ENCODE measurements at regions not wholly inside any gene's neighbourhood (a gene's known extent, or its start where the extent isn't known, plus 50 kb on each side); places are given as distances from the start of the nearest gene placed in this dataset.
"Not testable (repeated sequence)": the region's sequence is repeated elsewhere in the genome, so short reads cannot be mapped to it uniquely, and the experiment has no call there.

GRCh38 chr7:86152926-86153325 is 490.8 kb upstream of the GRM3 start:
- no peak overlapping the region for H3K27ac Mint-ChIP-seq
- intact Hi-C loops (cut with micrococcal nuclease) = no loop called here
- no peaks in the 10 kb centered on the region for H3K4me1 Mint-ChIP-seq (ENCODE audit: low read depth)
- no peak overlapping the region for H3K4me3 Mint-ChIP-seq
- H3K27me3 Mint-ChIP-seq (ENCODE audit: insufficient read depth) = no peaks in the 10 kb centered on the region
- DNase-seq (ENCODE audit: low spot score) = no peak
- H3K36me3 Mint-ChIP-seq (ENCODE audit: low read depth) = no peaks in the 10 kb centered on the region
- H3K9me3 Mint-ChIP-seq = peaks cover 2% of the 10 kb centered on the region

GRCh38 chr7:86149024-86149665 is 494.6 kb upstream of the GRM3 start:
- H3K9me3 Mint-ChIP-seq = peaks cover 3% of the 10 kb centered on the region
- intact Hi-C loops (cut with micrococcal nuclease) = no loop called here
- no peak overlapping the region for H3K27ac Mint-ChIP-seq
- no peaks in the 10 kb centered on the region for H3K36me3 Mint-ChIP-seq (ENCODE audit: low read depth)
- no peak overlapping the region for H3K4me3 Mint-ChIP-seq
- H3K4me1 Mint-ChIP-seq (ENCODE audit: low read depth) = no peaks in the 10 kb centered on the region
- DNase-seq (ENCODE audit: low spot score) = no peak
- H3K27me3 Mint-ChIP-seq (ENCODE audit: insufficient read depth) = no peaks in the 10 kb centered on the region

GRCh38 chr7:86148501-86148900 is 495.2 kb upstream of the GRM3 start:
- no peaks in the 10 kb centered on the region for H3K4me1 Mint-ChIP-seq (ENCODE audit: low read depth)
- no peak overlapping the region for H3K27ac Mint-ChIP-seq
- H3K27me3 Mint-ChIP-seq (ENCODE audit: insufficient read depth) = no peaks in the 10 kb centered on the region
- H3K9me3 Mint-ChIP-seq = peaks cover 3% of the 10 kb centered on the region
- no peak for DNase-seq (ENCODE audit: low spot score)
- H3K4me3 Mint-ChIP-seq = no peak overlapping the region
- intact Hi-C loops (cut with micrococcal nuclease) = no loop called here
- H3K36me3 Mint-ChIP-seq (ENCODE audit: low read depth) = no peaks in the 10 kb centered on the region

- no peaks in the 10 kb centered on the region for H3K4me1 Mint-ChIP-seq (ENCODE audit: low read depth)
- no peaks in the 10 kb centered on the region for H3K36me3 Mint-ChIP-seq (ENCODE audit: low read depth)
- intact Hi-C loops (cut with micrococcal nuclease) = no loop called here
These were observed 506.4 kb upstream of the GRM3 start for GRCh38 chr7:86137343-86137742.

GRCh38 chr7:86130268-86130667 is 513.4 kb upstream of the GRM3 start:
- H3K4me3 Mint-ChIP-seq = no peak overlapping the region
- no peaks in the 10 kb centered on the region for H3K27me3 Mint-ChIP-seq (ENCODE audit: insufficient read depth)
- DNase-seq (ENCODE audit: low spot score) = no peak
- H3K4me1 Mint-ChIP-seq (ENCODE audit: low read depth) = no peaks in the 10 kb centered on the region
- intact Hi-C loops (cut with micrococcal nuclease) = no loop called here
- no peak overlapping the region for H3K27ac Mint-ChIP-seq
- peaks cover 7% of the 10 kb centered on the region for H3K9me3 Mint-ChIP-seq
- no peaks in the 10 kb centered on the region for H3K36me3 Mint-ChIP-seq (ENCODE audit: low read depth)

More at GRCh38 chr7:86137343-86137742, 506.4 kb upstream of the GRM3 start:
- no peak for DNase-seq (ENCODE audit: low spot score)
- Mint-ChIP-seq H3K27ac (no peak overlapping the region), H3K4me3 (no peak overlapping the region), H3K27me3 (ENCODE audit: insufficient read depth) (no peaks in the 10 kb centered on the region), H3K9me3 (no peaks in the 10 kb centered on the region)

GRCh38 chr7:86123476-86123875 is 520.2 kb upstream of the GRM3 start:
- no peak overlapping the region for H3K27ac Mint-ChIP-seq
- H3K9me3 Mint-ChIP-seq = peaks cover 7% of the 10 kb centered on the region
- H3K27me3 Mint-ChIP-seq (ENCODE audit: insufficient read depth) = no peaks in the 10 kb centered on the region
- intact Hi-C loops (cut with micrococcal nuclease) = no loop called here
- no peaks in the 10 kb centered on the region for H3K36me3 Mint-ChIP-seq (ENCODE audit: low read depth)
- no peak overlapping the region for H3K4me3 Mint-ChIP-seq
- H3K4me1 Mint-ChIP-seq (ENCODE audit: low read depth) = no peaks in the 10 kb centered on the region
- no peak for DNase-seq (ENCODE audit: low spot score)

GRCh38 chr7:86094166-86094669 is 549.5 kb upstream of the GRM3 start:
- H3K36me3 Mint-ChIP-seq (ENCODE audit: low read depth) = no peaks in the 10 kb centered on the region
- H3K9me3 Mint-ChIP-seq = peaks cover 7% of the 10 kb centered on the region
- intact Hi-C loops (cut with micrococcal nuclease) = no loop called here
- no peaks in the 10 kb centered on the region for H3K27me3 Mint-ChIP-seq (ENCODE audit: insufficient read depth)
- H3K27ac Mint-ChIP-seq = no peak overlapping the region
- no peak overlapping the region for H3K4me3 Mint-ChIP-seq
- DNase-seq (ENCODE audit: low spot score) = no peak
- no peaks in the 10 kb centered on the region for H3K4me1 Mint-ChIP-seq (ENCODE audit: low read depth)

GRCh38 chr7:86091369-86091768 is 552.3 kb upstream of the GRM3 start:
- H3K36me3 Mint-ChIP-seq (ENCODE audit: low read depth) = no peaks in the 10 kb centered on the region
- no peak overlapping the region for H3K4me3 Mint-ChIP-seq
- no peak for DNase-seq (ENCODE audit: low spot score)
- H3K9me3 Mint-ChIP-seq = no peaks in the 10 kb centered on the region
- no peak overlapping the region for H3K27ac Mint-ChIP-seq
- intact Hi-C loops (cut with micrococcal nuclease) = no loop called here
- H3K4me1 Mint-ChIP-seq (ENCODE audit: low read depth) = no peaks in the 10 kb centered on the region
- H3K27me3 Mint-ChIP-seq (ENCODE audit: insufficient read depth) = no peaks in the 10 kb centered on the region

- Mint-ChIP-seq H3K4me1 (ENCODE audit: low read depth) (no peaks in the 10 kb centered on the region), H3K4me3 (no peak overlapping the region), H3K27ac (no peak overlapping the region), H3K27me3 (ENCODE audit: insufficient read depth) (no peaks in the 10 kb centered on the region), H3K9me3 (no peaks in the 10 kb centered on the region), H3K36me3 (ENCODE audit: low read depth) (no peaks in the 10 kb centered on the region)
- intact Hi-C loops (cut with micrococcal nuclease) = no loop called here
- no peak for DNase-seq (ENCODE audit: low spot score)
These were observed 554.3 kb upstream of the GRM3 start for GRCh38 chr7:86089455-86089854.

GRCh38 chr7:86064572-86064971 is 579.1 kb upstream of the GRM3 start:
- H3K27ac Mint-ChIP-seq; intact Hi-C loops (cut with micrococcal nuclease); H3K27me3 Mint-ChIP-seq (ENCODE audit: insufficient read depth); H3K36me3 Mint-ChIP-seq (ENCODE audit: low read depth); H3K4me3 Mint-ChIP-seq; H3K4me1 Mint-ChIP-seq (ENCODE audit: low read depth); DNase-seq (ENCODE audit: low spot score); H3K9me3 Mint-ChIP-seq: not testable (repeated sequence)

- no peak for DNase-seq (ENCODE audit: low spot score)
- H3K4me3 Mint-ChIP-seq = no peak overlapping the region
- H3K27ac Mint-ChIP-seq = no peak overlapping the region
- no peaks in the 10 kb centered on the region for H3K4me1 Mint-ChIP-seq (ENCODE audit: low read depth)
- H3K36me3 Mint-ChIP-seq (ENCODE audit: low read depth) = no peaks in the 10 kb centered on the region
- no peaks in the 10 kb centered on the region for H3K27me3 Mint-ChIP-seq (ENCODE audit: insufficient read depth)
- peaks cover 43% of the 10 kb centered on the region for H3K9me3 Mint-ChIP-seq
- intact Hi-C loops (cut with micrococcal nuclease) = no loop called here
These were observed 585.1 kb upstream of the GRM3 start for GRCh38 chr7:86058649-86059048.

- no peaks in the 10 kb centered on the region for H3K4me1 Mint-ChIP-seq (ENCODE audit: low read depth)
- H3K36me3 Mint-ChIP-seq (ENCODE audit: low read depth) = no peaks in the 10 kb centered on the region
- peaks cover 7% of the 10 kb centered on the region for H3K9me3 Mint-ChIP-seq
- intact Hi-C loops (cut with micrococcal nuclease) = no loop called here
- DNase-seq (ENCODE audit: low spot score) = no peak
- H3K4me3 Mint-ChIP-seq = no peak overlapping the region
- H3K27me3 Mint-ChIP-seq (ENCODE audit: insufficient read depth) = no peaks in the 10 kb centered on the region
- H3K27ac Mint-ChIP-seq = no peak overlapping the region
These were observed 592.8 kb upstream of the GRM3 start for GRCh38 chr7:86050918-86051317.

GRCh38 chr7:86049910-86050309 is 593.8 kb upstream of the GRM3 start:
- H3K9me3 Mint-ChIP-seq = peaks cover 2% of the 10 kb centered on the region
- H3K4me1 Mint-ChIP-seq (ENCODE audit: low read depth) = no peaks in the 10 kb centered on the region
- H3K36me3 Mint-ChIP-seq (ENCODE audit: low read depth) = no peaks in the 10 kb centered on the region
- no peak for DNase-seq (ENCODE audit: low spot score)
- no peaks in the 10 kb centered on the region for H3K27me3 Mint-ChIP-seq (ENCODE audit: insufficient read depth)
- no peak overlapping the region for H3K4me3 Mint-ChIP-seq
- no peak overlapping the region for H3K27ac Mint-ChIP-seq
- intact Hi-C loops (cut with micrococcal nuclease) = no loop called here

- H3K27me3 Mint-ChIP-seq (ENCODE audit: insufficient read depth); intact Hi-C loops (cut with micrococcal nuclease); DNase-seq (ENCODE audit: low spot score); H3K27ac Mint-ChIP-seq; H3K36me3 Mint-ChIP-seq (ENCODE audit: low read depth); H3K4me3 Mint-ChIP-seq; H3K4me1 Mint-ChIP-seq (ENCODE audit: low read depth): not testable (repeated sequence)
- H3K9me3 Mint-ChIP-seq = peaks cover 17% of the 10 kb centered on the region
These were observed 598.5 kb upstream of the GRM3 start for GRCh38 chr7:86045197-86045596.
